ENCODE measurements at regions not wholly inside any gene's neighbourhood (a gene's known extent, or its start where the extent isn't known, plus 50 kb on each side); places are given as distances from the start of the nearest gene placed in this dataset.

- no peak for DNase-seq
These were observed 760.9 kb downstream of the KCNJ18 start for GRCh38 chr17:22453181-22453580.

GRCh38 chr17:22454070-22454999 lies 762.0 kb downstream of the KCNJ18 start:
- no peak for DNase-seq

- DNase-seq: no peak
These were observed 767.1 kb downstream of the KCNJ18 start for GRCh38 chr17:22459331-22459952.

GRCh38 chr17:22459953-22460350 lies 767.6 kb downstream of the KCNJ18 start:
- DNase-seq: no peak

GRCh38 chr17:22460461-22461063 lies 768.2 kb downstream of the KCNJ18 start:
- DNase-seq: no peak

GRCh38 chr17:22461460-22462145 lies 769.3 kb downstream of the KCNJ18 start:
- DNase-seq: no peak

GRCh38 chr17:22462461-22462860 lies 770.1 kb downstream of the KCNJ18 start:
- no peak for DNase-seq

GRCh38 chr17:22463110-22463850 lies 771.0 kb downstream of the KCNJ18 start:
- DNase-seq: no peak

GRCh38 chr17:22464041-22464440 lies 771.7 kb downstream of the KCNJ18 start:
- DNase-seq: no peak

GRCh38 chr17:22467720-22468119 lies 775.4 kb downstream of the KCNJ18 start:
- no peak for DNase-seq

- no peak for DNase-seq
These were observed 777.0 kb downstream of the KCNJ18 start for GRCh38 chr17:22469101-22469880.

GRCh38 chr17:22469941-22470340 lies 777.6 kb downstream of the KCNJ18 start:
- no peak for DNase-seq

- DNase-seq: no peak
These were observed 778.3 kb downstream of the KCNJ18 start for GRCh38 chr17:22470411-22471175.

GRCh38 chr17:22484826-22485225 lies 792.5 kb downstream of the KCNJ18 start:
- DNase-seq: no peak

GRCh38 chr17:22490399-22490798 lies 798.1 kb downstream of the KCNJ18 start:
- no peak for DNase-seq

GRCh38 chr17:22492331-22492730 lies 800.0 kb downstream of the KCNJ18 start:
- no peak for DNase-seq

GRCh38 chr17:22496450-22496849 lies 804.1 kb downstream of the KCNJ18 start:
- DNase-seq: no peak

- DNase-seq: no peak
These were observed 811.1 kb downstream of the KCNJ18 start for GRCh38 chr17:22503322-22503899.

- DNase-seq: no peak
These were observed 813.3 kb downstream of the KCNJ18 start for GRCh38 chr17:22505660-22506059.

- DNase-seq: no peak
These were observed 813.9 kb downstream of the KCNJ18 start for GRCh38 chr17:22506231-22506630.

GRCh38 chr17:22506861-22507260 lies 814.5 kb downstream of the KCNJ18 start:
- DNase-seq: no peak
